HG03575 (cell line): ENCODE measurements at regions not wholly inside any gene's neighbourhood (a gene's known extent, or its start where the extent isn't known, plus 50 kb on each side); places are given as distances from the start of the nearest gene placed in this dataset.
"Not testable (repeated sequence)": the region's sequence is repeated elsewhere in the genome, so short reads cannot be mapped to it uniquely, and the experiment has no call there.

ENCODE experiments used
- ATAC-seq: cut with Tn5 transposase; IDR thresholded peaks from one replicate; pipeline ENCODE4 v1.9.1; 2021; ENCODE audit not compliant: unreplicated experiment, insufficient number of reproducible peaks, low FRiP score; ENCODE audit errors: extremely low read depth

DNA sequence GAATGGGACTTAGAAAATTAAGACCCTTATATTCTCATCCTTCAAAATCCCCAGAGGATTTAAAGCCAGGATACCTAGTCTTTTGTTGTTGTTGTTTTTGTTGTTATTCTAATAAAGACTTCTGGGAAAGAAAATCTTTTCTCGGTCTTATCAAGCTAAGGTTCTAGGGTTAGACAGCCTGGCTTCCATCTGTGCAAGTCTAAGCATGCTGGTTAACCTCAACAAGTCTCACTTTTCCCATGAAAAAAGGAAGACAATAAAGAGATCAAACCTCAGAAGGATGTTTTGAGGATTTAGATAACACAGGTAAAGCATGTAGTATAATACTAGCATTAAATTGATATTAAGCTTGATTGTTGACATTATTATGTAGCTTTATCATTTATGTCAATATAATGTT is 486.4 kb upstream of the SOX9 start:
- no peak for ATAC-seq

DNA sequence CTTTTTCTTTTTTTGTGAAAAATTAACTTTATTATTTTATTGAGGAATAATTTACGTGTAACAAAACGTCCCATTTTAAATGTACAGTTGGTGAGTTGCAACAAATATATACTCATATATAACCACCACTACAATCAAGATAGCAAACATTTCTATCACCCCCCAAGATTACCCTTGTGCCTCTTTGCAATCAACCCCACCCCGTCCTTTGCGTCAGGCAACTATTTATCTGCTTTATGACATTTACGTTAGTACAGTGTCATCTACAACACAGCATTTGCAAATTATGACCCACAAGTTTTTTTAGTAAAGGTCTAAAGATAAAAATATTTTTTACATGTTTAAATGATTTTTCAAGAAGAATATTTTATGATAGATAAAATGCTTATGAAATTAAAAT is 485.6 kb upstream of the SOX9 start:
- no peak for ATAC-seq

DNA sequence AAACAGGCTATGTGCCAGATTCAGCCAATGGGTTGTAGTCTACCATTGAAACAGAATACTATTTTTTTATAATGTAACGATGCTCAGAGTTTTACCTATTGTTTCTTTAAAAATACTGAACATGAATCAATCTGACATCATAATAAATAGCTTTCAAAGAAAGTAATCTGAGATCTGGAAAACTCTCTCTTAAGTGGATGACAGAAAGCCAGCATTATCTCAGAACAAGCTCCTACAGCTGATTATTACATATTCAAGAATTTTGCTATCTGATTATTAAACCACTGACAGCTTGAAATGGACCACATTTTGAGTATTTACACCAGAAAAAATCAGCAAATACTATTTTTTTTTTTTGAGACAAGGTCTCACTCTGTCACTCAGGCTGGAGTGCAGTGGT is 484.2 kb upstream of the SOX9 start:
- ATAC-seq: no peak

DNA sequence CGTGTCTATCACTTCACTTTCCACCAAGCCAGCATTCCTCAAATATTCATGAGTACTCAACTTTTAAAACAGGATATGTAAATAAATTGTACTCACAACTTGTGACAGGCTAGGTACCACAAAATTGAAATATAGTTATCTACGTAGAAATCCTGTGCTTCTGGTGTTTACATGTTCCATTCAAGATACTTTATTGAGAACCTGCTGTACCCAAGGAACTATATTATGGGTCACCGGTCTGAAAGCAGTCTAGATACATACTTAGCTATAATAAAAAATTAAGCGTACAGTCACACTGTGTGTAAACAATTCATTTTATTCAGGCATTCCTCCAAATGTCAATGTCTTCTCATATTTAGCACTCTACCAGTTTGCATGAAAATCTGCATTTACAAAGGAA is 482.2 kb upstream of the SOX9 start:
- ATAC-seq: no peak

DNA sequence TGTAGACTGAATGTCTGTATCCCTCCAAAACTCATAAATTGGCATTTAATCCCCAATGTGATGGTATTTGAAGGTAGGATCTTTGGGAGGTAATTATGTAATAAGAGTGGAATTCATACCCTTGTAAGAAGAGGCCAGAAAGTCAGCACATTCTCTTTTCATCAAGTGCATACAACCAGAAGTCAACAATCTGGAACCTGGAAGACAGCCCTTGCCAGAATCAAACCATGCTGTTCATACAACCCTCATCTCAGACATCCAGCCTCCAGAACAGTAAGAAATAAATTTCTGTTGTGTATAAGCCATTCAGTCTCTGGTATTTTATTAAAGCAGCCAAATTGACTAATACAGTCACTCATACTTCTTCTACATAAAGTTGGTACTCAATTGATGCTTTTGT is 481.0 kb upstream of the SOX9 start:
- ATAC-seq: no peak

DNA sequence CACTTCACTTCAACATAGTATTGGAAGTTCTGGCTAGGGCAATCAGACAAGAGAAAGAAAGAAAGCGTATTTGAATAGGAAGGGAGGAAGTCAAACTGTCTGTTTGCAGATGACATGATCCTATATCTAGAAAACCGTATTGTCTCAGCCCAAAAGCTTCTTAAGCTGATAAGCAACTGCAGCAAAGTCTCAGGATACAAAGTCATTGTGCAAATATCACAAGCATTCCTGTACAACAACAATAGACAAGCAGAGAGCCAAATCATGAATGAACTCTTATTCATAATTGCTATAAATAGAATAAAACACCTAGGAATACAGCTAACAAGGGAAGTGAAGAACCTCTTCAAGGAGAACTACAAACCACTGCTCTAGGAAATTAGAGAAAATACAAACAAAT is 473.9 kb upstream of the SOX9 start:
- ATAC-seq: not testable (repeated sequence)

DNA sequence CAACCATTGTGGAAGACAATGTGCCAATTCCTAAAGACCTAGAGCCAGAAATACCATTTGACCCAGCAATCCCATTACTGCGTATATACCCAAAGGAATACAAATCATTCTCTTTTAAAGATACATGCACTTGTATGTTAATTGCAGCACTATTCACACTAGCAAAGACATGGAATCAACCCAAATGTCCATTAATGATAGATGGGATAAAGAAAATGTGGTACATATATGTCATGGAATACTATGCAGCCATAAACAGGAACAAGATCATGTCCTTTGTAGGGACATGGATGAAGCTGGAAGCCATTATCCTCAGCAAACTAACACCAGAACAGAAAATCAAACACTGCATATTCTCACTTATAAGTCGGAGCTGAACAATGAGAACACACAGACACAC is 472.5 kb upstream of the SOX9 start:
- not testable (repeated sequence) for ATAC-seq

DNA sequence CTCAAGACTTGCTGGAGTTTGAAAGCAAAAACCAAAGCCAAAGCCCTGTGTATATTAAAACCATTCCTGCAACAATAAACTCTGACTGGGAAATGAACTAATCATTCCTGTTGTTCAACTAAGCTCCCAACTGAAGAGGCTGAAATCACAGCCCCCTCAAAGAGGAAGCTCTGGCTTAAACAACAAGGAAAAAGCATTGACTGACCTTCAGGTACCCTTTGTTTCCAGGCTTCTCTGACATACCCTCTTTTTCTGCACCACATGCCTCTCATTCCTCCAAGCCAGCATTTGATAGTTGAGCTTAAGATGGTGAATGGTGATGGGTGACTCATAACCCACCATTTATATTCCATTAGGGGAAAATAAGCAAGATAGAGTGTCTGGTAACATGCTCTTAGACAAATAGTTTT is 470.9 kb upstream of the SOX9 start:
- no peak for ATAC-seq

DNA sequence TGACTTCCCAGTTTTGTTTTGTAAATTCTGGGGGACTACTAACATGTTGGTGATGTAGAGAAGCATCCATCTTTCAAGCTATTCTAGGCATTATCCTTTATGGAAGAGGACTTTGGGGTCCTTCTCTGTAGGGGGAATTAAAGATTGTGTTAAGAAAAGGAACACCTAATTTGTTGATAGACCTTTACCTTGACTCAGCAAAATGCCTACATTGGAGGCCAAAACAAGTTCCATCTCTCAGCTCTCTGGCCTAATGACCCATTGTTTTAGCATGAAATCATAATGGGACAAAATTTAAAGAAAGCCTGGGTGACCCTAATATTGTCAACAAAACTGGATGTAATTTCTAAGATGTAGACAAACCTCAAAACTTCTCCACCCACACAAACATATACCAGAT is 465.3 kb upstream of the SOX9 start:
- ATAC-seq: no peak

DNA sequence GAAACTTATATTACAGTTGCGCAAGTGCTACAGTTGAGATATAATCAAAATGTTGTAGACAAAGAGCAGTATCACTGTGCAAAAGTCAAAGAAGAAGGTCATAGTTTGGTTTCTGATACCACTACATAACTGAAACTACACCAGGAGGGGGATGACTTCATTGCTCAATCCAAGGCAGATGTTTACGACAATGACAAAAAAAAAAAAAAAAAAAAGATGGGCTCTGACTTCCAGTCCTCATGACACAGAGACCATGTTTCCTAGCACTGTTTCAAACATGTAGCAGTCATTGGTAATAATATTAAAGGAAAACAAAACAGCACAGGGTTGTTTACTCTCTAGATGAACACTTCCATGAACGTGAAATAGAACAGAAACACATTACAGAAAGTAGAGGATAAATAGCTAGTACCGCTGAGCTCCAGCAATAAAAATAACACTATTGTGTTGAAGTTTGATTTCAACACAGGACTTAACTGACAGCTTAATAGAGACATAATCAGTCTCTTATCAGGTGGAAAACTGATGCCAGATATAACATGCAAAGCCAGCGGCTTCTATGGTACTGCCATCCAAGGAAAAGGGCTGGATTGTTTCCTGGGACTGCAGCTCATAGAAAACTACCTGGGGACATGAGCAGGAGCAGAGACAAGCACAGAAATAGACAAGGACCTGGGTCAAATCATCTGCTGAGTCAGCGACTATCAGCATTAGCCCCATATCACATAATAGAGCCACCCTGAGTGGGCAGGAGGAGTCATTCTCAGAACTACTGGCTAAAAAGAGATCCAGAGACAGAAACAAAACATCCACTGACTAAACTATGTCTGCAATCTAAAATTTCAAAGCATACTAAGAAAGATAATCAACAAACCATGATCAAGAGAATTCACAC is 463.6 kb upstream of the SOX9 start:
- no peak for ATAC-seq

DNA sequence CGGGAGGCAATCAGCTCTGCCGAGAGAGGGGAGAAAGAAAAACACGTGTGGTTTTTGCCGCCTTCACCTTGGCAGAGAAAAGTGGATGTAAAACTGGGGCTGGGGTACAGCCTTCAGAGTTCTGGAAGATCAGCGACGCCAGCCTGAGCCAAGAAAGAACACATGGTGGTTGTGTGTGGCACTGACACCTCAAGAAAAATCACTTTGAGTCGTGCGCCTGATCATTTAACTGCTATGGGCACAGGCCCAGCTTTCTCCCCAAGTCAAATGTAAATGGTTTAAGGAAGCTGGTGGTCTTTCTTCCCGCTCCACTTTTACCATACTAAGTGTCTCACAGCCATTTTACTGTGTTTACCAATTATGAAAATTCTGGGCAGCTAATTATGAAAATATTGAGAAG is 461.8 kb upstream of the SOX9 start:
- ATAC-seq: no peak

DNA sequence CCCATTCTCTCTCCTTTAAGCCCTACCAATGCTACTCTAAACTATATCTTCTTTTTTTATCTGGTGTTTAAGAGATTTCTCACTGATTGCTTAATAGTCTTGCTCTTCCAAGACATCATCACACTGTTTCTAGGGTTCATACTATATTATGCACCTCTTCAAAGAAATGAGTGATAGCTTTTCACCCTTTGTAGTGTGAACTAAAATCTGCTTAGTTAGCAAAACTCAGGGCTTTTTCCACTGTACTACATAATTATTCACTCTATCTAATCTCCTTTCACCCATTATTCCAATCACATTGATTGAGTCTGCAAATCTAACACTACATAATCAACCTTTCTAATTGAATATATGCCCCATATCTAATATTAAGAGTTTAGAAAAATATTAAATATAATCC is 456.0 kb upstream of the SOX9 start:
- ATAC-seq: no peak

DNA sequence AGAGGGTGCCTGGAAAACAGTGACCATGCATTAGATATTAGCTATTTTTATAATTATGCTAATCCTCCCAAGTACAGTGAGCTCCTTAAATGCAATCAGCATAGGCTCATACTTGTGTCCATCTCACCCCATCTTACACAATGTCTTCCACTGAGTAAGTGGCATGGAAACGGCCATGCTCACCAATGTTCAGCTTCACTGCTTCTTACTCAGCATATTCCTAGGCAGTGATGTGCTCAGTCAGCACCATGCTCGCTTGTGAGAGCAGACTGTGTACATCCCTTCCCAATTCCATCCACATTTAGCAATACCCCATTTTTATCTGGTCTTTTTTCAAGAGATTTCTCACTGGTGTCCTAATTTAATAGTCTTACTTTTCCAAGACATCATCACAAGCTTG is 454.8 kb upstream of the SOX9 start:
- no peak for ATAC-seq

DNA sequence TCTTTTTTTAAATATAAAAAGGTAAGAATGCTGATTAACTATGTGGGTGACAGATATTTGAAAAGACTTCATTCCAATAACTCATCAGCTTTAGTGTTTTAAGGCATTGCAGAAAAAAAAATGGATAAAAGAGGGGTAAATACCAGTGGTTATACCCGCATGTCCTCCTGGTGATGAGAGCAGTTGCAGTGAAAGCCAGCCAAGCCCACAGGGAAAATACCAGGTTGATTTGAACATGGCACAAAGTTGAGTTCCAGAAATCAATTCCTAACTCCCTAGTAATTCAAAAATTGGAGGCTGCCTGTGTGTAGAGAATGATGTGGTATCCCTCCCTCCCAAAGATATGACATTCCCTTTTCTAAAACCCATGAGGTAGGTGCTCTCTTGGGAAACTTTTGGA is 453.2 kb upstream of the SOX9 start:
- no peak for ATAC-seq

DNA sequence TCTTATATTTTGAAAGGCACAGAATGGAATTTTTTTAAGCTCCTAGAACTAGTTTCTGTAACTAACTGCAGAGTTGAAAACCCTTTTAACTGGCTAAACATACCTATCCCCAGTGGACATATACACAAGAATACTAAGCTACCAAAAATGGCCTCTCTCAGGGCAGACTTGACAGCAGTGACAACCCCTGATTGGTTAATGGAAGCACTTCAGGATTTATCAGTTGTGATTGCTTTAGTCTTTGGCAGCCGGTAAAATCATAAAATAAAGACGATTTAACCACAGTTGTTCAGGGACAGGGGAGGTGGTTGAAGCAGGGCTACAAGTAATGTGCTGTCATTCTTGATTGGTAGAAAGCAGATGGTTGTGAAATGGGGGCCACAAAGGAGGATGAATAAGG is 452.0 kb upstream of the SOX9 start:
- no peak for ATAC-seq

DNA sequence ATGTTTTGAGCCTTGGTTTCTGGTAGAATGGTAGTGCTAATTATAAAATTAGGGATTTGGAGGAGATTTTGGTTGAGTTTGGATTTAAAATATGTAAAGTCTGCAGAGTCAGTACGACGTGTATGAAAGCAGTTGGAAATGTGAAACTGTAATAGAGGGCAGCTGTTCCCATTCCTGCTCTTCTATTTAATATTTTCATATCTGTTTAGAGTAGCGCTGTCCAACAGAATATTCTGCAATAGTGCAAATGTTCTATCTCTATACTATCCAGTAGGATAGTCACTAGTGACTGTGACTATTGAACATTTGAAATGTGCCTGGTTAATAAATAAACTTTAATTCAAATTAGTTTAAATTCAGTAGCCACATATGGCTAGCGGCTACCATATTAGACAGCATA is 443.4 kb upstream of the SOX9 start:
- ATAC-seq: no peak

DNA sequence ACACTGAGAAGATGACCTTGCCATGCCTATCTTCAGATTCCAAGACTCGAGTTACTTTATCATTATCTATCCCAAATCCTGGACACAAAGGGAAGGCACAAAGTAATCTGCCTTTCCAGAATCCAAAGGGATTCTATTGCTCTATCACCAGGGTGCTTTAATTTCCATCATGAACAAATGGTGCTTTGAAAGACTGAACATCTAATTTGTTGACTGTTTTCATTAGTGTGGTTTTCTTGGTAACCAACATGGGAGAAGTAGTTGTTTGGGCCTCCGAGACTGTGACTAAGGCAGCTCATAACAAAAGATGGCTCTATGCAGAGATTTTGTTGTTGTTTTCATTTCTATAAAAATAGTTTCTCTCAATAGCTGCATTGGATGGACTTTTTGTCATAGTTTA is 441.0 kb upstream of the SOX9 start:
- ATAC-seq: no peak

DNA sequence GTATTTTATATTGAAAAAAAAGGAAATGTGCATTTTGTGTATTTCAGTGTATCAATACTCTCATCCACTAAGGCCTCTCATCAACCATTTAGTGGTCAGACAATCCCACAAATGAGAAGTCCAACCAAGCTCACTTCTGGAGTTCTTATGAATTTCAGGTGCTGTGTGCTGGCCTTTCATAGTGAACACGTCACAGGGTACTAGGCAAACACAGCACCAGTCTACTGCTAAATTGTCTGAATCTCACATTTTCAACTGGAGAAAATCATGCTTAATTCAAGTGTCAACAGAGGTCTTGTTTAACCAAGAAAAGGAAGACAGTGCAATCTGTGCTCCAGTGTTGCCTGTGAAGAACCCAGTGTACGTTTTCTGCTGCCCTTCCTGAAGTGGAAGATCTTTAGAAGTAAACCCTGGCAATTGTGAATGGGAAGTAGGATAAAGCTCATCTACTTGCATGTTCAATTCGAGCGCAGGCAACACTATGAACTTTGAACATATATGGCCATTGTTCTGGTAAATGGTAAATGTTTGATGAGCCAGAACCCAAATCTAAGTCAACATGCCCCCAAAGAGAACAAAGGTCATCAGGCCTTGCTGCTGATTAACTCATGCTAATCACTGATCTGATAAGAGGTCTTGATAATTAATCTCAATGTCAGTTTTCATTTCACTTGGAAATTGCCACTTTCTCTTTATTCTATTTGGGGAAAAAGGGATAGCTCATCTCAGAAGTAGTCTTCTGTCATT is 439.2 kb upstream of the SOX9 start:
- no peak for ATAC-seq

DNA sequence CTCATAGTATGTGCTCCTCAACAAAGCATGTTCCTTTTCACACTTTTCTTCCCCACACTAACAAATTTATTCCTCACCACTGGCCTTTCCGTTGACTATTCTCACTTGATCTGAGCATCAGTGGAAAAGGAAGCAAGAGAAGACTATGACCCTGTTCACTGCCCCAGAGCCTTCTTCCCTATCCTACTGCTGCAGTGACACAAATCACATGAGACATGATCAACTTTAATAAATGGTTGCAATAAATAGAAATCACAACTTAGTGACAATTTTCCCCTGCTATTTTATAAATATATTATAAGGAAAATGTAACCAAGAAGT is 438.7 kb upstream of the SOX9 start:
- no peak for ATAC-seq

DNA sequence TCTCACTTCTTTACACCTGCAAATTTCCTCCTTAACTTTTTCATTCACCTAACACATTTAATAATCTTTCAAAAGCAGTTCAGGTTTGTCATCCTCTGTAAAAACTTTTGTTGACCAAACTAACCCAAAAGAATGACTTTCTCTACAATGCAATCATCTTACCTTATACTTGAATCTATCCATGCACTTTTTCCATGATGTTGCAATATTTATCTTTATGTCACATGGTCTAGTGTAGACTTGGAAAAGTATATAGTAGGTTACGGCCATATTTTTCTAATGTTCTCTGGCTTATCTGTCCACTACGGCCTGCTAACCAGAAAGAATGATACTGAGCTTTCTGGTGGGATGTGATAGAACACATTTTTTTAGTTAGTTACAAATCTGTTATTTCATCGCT is 431.0 kb upstream of the SOX9 start:
- ATAC-seq: no peak

DNA sequence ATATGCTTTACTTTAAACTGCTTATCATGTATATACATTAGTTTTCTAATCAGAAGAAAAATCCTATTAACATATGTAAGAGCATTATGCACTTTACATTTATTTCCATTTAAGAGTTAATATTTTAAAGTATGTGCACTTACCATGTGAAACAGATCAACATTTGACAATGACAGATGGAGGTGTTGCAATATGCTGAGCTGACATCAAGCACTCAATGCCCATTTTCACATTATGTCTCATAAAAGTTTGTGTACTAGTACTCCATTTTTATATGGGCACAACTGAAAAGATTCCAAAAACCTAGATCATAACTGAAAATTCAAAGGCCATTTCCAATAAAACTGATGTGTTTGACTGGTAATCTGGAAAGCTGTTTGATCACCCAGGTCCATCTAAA is 420.9 kb upstream of the SOX9 start:
- ATAC-seq: no peak
